Gastrocnemius medialis (tissue), 4 donors: ENCODE measurements at regions not wholly inside any gene's neighbourhood (a gene's known extent, or its start where the extent isn't known, plus 50 kb on each side); places are given as distances from the start of the nearest gene placed in this dataset.

ENCODE experiments used
- ATAC-seq, 2 donors: fragments of 150-250 bp; one replicate each; pipeline ENCODE4 v1.9.1; 2016
- DNase-seq, 2 donors: peaks; one replicate each; pipeline ENCODE4 v3.0.0-alpha.2; 2019
- H3K27ac ChIP-seq, 4 donors: fragments of 200-600 bp; sonication (generic); 1 replicate in 1 of 4; 2 replicates in 3 of 4; pipeline ENCODE4 v1.5.1; 2016 to 2018; ENCODE audit warnings: mild to moderate bottlenecking in 2 of 4, moderate library complexity in 1 of 4
- H3K27me3 ChIP-seq, 3 donors: fragments of 200-600 bp; sonication (generic) in 2 of 3; 1 replicate in 1 of 3; 2 replicates in 2 of 3; pipeline versions ENCODE4 v1.5.1 to v1.6.0; 2016 to 2019; ENCODE audit warnings: mild to moderate bottlenecking in 1 of 3, moderate library complexity in 1 of 3
- H3K36me3 ChIP-seq, 2 donors: fragments of 200-600 bp; sonication (generic) in 1 of 2; one replicate each; pipeline ENCODE4 v1.5.1; 2017 to 2018
- H3K4me1 ChIP-seq, 2 donors: fragments of 200-600 bp; sonication (generic) in 1 of 2; one replicate each; pipeline ENCODE4 v1.5.1; 2016 to 2017; ENCODE audit warnings: mild to moderate bottlenecking in 2 of 2
- H3K4me3 ChIP-seq, 4 donors: fragments of 200-600 bp; sonication (generic) in 3 of 4; 1 replicate in 1 of 4; 2 replicates in 3 of 4; pipeline ENCODE4 v1.5.1; 2016 to 2019; ENCODE audit warnings: mild to moderate bottlenecking in 2 of 4
- H3K9me3 ChIP-seq, 3 donors: fragments of 200-600 bp; sonication (generic) in 2 of 3; 1 replicate in 1 of 3; 2 replicates in 2 of 3; pipeline ENCODE4 v1.5.1; 2016 to 2019
- POLR2A ChIP-seq, 2 donors: fragments of 450-650 bp; IDR thresholded peaks; one replicate each; pipeline ENCODE4 v1.6.1; 2017; ENCODE audit warnings: antibody characterized with exemption in 2 of 2, mild to moderate bottlenecking in 2 of 2, moderate library complexity in 2 of 2
- in situ Hi-C, 4 donors: fragments of 200-750 bp; cut with MboI; loops; one replicate each; pipeline versions ENCODE4 v1.15.0 to v1.8.0; 2017; ENCODE audit warnings: low sequenced_read_pairs in 4 of 4
- intact Hi-C: fragments of 100-400 bp; cut with DNase I; formaldehyde crosslinking; loops from one replicate; pipeline ENCODE4 v1.15.1; 2023; ENCODE audit warnings: low total_unique reads
- TF ChIP-seq, protein P1 (sequence below), 5 experiments: fragments of 450-650 bp in 3 of 5; fragments of 200-600 bp in 2 of 5; sonication (generic) in 2 of 5; IDR thresholded peaks in 4 of 5; conservative IDR thresholded peaks in 1 of 5; 1 replicate in 4 of 5; 2 replicates in 1 of 5; pipeline ENCODE4 v1.5.1; 2016 to 2019; ENCODE audit warnings: antibody characterized with exemption in 5 of 5, mild to moderate bottlenecking in 3 of 5, moderate library complexity in 3 of 5

DNA sequence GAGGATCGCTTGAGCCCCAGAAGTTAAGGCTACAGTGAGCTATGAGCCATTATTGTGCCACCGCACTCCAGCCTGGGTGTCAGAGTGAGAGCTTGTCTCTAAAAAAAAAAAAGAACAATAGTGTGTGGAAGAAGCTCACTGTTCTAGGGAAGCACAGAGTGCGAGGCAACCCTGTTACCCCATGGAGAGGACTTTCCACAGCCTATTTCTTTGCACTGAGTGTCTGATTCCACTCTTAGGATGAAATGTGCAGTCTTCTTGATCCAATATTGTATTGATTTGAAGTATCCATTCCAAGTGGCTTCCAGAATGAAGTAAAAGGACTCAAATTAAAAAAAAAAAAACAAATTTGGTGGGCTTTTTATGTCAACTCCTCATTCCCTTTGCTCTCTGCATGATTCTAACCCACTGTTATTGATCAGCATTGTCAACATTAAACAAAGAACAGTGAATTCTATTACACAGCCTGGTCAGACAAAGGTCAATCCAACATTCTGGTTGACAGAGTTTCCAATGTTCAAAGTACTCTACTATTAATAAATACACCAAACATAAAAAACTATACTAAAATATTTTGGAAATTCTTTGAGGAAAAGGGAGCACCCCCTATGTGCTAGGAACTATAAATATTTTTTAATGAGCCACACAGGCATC lies 150.2 kb upstream of the PTPRG start:
- DNase-seq (no peak), ATAC-seq (no peak)
- H3K36me3 ChIP-seq: no peaks in the 10 kb centered on the region
- in situ Hi-C loops: no loop called here
- no peak overlapping the region for H3K4me3 ChIP-seq
- no peaks in the 10 kb centered on the region for H3K4me1 ChIP-seq
- H3K9me3 ChIP-seq: no peaks in the 10 kb centered on the region
- no peak overlapping the region for H3K27ac ChIP-seq
- TF ChIP-seq, protein P1, sequence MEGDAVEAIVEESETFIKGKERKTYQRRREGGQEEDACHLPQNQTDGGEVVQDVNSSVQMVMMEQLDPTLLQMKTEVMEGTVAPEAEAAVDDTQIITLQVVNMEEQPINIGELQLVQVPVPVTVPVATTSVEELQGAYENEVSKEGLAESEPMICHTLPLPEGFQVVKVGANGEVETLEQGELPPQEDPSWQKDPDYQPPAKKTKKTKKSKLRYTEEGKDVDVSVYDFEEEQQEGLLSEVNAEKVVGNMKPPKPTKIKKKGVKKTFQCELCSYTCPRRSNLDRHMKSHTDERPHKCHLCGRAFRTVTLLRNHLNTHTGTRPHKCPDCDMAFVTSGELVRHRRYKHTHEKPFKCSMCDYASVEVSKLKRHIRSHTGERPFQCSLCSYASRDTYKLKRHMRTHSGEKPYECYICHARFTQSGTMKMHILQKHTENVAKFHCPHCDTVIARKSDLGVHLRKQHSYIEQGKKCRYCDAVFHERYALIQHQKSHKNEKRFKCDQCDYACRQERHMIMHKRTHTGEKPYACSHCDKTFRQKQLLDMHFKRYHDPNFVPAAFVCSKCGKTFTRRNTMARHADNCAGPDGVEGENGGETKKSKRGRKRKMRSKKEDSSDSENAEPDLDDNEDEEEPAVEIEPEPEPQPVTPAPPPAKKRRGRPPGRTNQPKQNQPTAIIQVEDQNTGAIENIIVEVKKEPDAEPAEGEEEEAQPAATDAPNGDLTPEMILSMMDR (IDR thresholded peaks at IDR 0.05 in 4 of 5, conservative IDR thresholded peaks at IDR 0.05 in 1 of 5): no peak
- no peak for TF ChIP-seq POLR2A (IDR thresholded peaks at IDR 0.05)
- H3K27me3 ChIP-seq: no peaks in the 10 kb centered on the region
- intact Hi-C loops: no loop called here

DNA sequence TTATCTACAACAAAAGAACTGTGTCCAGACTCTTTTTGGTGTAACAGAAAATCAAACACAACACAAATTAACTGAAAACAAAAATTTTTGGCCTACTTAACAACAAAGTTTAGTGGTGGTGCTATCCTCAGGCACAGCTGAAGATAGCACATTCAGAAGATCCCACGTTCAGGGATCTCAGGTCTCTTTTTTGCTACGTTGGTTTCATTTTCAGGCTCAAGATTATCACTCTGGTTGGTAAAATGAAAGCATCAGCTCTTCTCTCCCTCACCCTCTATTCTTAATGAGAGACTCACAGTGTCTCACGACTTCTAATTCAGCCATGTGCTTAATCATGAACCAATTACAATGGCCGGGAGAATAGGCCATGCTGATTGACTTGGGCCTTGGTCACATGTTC lies 146.9 kb upstream of the PTPRG start:
- no peak for TF ChIP-seq POLR2A (IDR thresholded peaks at IDR 0.05)
- TF ChIP-seq, protein P1 (IDR thresholded peaks at IDR 0.05 in 4 of 5, conservative IDR thresholded peaks at IDR 0.05 in 1 of 5): no peak
- no peaks in the 10 kb centered on the region for H3K4me1 ChIP-seq
- DNase-seq (no peak), ATAC-seq (no peak)
- intact Hi-C loops: no loop called here
- H3K9me3 ChIP-seq: no peaks in the 10 kb centered on the region
- H3K36me3 ChIP-seq: no peaks in the 10 kb centered on the region
- no peaks in the 10 kb centered on the region for H3K27me3 ChIP-seq
- H3K4me3 ChIP-seq: no peak overlapping the region
- in situ Hi-C loops: no loop called here
- no peak overlapping the region for H3K27ac ChIP-seq

DNA sequence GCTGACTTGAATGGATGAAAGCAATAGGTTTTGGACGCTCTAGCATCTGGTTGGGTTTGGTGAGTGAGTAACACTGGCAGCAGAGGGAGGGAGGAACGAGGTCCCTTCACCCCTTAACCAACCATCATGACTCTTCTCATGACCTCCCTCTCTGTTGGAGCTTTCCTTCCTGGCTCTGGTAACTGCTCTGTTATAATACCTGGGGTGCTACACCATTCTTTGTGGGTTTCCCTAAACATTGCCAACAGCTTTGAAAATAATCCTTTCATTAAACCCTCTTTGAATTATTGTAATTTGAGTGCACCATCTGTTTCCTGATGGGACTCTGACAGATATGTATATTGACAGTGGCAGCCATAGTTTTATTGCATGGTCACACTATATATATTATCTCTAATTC lies 146.2 kb upstream of the PTPRG start:
- no peak overlapping the region for H3K4me3 ChIP-seq
- in situ Hi-C loops (no loop called here), intact Hi-C loops (no loop called here)
- ATAC-seq: no peak
- no peaks in the 10 kb centered on the region for H3K36me3 ChIP-seq
- TF ChIP-seq, protein P1 (IDR thresholded peaks at IDR 0.05 in 4 of 5, conservative IDR thresholded peaks at IDR 0.05 in 1 of 5): no peak
- TF ChIP-seq POLR2A (IDR thresholded peaks at IDR 0.05): no peak
- no peak overlapping the region for H3K27ac ChIP-seq
- H3K27me3 ChIP-seq: no peaks in the 10 kb centered on the region
- no peak for DNase-seq
- H3K9me3 ChIP-seq: no peaks in the 10 kb centered on the region
- H3K4me1 ChIP-seq: no peaks in the 10 kb centered on the region

DNA sequence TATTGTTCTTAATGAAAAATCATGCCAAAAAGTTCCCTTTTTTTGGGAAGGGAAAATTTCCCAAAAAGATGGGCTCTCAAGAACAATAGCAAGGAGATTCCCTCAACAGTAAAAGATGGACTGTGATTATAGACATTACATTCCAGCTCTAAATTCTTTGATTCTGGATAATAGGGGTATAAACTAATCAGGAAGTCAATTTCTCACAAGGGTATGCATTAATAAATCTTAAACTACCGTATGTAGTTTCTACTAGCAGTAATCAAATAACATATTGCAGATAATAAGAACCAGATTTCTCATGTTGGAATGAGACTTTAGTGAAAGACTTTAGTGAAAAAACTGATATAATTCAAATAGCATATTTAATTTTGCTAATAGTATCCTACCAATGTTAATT lies 144.8 kb upstream of the PTPRG start:
- in situ Hi-C loops: no loop called here

More for the DNA sequence above, 144.8 kb upstream of the PTPRG start:
- no peaks in the 10 kb centered on the region for H3K4me1 ChIP-seq
- no peaks in the 10 kb centered on the region for H3K36me3 ChIP-seq
- no peaks in the 10 kb centered on the region for H3K9me3 ChIP-seq
- TF ChIP-seq, protein P1 (IDR thresholded peaks at IDR 0.05 in 4 of 5, conservative IDR thresholded peaks at IDR 0.05 in 1 of 5): no peak
- TF ChIP-seq POLR2A (IDR thresholded peaks at IDR 0.05): no peak
- H3K4me3 ChIP-seq: no peak overlapping the region
- no peak for DNase-seq
- no peaks in the 10 kb centered on the region for H3K27me3 ChIP-seq
- intact Hi-C loops: no loop called here
- H3K27ac ChIP-seq: no peak overlapping the region
- ATAC-seq: no peak
